ENCODE measurements at regions not wholly inside any gene's neighbourhood (a gene's known extent, or its start where the extent isn't known, plus 50 kb on each side); places are given as distances from the start of the nearest gene placed in this dataset.

- H3K36me3 Mint-ChIP-seq (ENCODE audit: unreplicated experiment): no peaks in the 10 kb centered on the region
- no peaks in the 10 kb centered on the region for H3K4me1 Mint-ChIP-seq (ENCODE audit: unreplicated experiment)
- no peak for DNase-seq (ENCODE audit: extremely low spot score, unreplicated experiment)
- TF ChIP-seq, protein P1, sequence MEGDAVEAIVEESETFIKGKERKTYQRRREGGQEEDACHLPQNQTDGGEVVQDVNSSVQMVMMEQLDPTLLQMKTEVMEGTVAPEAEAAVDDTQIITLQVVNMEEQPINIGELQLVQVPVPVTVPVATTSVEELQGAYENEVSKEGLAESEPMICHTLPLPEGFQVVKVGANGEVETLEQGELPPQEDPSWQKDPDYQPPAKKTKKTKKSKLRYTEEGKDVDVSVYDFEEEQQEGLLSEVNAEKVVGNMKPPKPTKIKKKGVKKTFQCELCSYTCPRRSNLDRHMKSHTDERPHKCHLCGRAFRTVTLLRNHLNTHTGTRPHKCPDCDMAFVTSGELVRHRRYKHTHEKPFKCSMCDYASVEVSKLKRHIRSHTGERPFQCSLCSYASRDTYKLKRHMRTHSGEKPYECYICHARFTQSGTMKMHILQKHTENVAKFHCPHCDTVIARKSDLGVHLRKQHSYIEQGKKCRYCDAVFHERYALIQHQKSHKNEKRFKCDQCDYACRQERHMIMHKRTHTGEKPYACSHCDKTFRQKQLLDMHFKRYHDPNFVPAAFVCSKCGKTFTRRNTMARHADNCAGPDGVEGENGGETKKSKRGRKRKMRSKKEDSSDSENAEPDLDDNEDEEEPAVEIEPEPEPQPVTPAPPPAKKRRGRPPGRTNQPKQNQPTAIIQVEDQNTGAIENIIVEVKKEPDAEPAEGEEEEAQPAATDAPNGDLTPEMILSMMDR (IDR thresholded peaks at IDR 0.05): no peak
- H3K9me3 Mint-ChIP-seq (ENCODE audit: unreplicated experiment): no peaks in the 10 kb centered on the region
- no peak overlapping the region for H3K4me3 Mint-ChIP-seq (ENCODE audit: unreplicated experiment)
- H3K27ac Mint-ChIP-seq (ENCODE audit: unreplicated experiment): no peak overlapping the region
- peaks cover 56% of the 10 kb centered on the region for H3K27me3 Mint-ChIP-seq (ENCODE audit: unreplicated experiment)
Measured at GRCh38 chr3:45337839-45338470, 50.4 kb upstream of the LARS2 start.

All from osteocyte (in vitro differentiated cells).